KOPT-K1 (cell line): ENCODE measurements at regions not wholly inside any gene's neighbourhood (a gene's known extent, or its start where the extent isn't known, plus 50 kb on each side); places are given as distances from the start of the nearest gene placed in this dataset.

Source experiments
- H3K27ac ChIP-seq: fragments of 200-600 bp; sonication (generic); 2 replicates; pipeline ENCODE4 v1.5.1; 2016; ENCODE audit warnings: antibody characterized with exemption, mild to moderate bottlenecking, low read depth, low read length; ENCODE audit not compliant: poor library complexity, severe bottlenecking
- H3K36me3 ChIP-seq: fragments of 200-600 bp; sonication (generic); 2 replicates; pipeline ENCODE4 v1.5.1; 2017; ENCODE audit warnings: antibody characterized with exemption, mild to moderate bottlenecking, low read length, moderate library complexity; ENCODE audit not compliant: insufficient read depth
- H3K9me3 ChIP-seq: fragments of 200-600 bp; sonication (generic); 2 replicates; pipeline ENCODE4 v1.5.1; 2017; ENCODE audit warnings: antibody characterized with exemption, low read length, mild to moderate bottlenecking; ENCODE audit not compliant: insufficient read depth, poor library complexity, severe bottlenecking

DNA sequence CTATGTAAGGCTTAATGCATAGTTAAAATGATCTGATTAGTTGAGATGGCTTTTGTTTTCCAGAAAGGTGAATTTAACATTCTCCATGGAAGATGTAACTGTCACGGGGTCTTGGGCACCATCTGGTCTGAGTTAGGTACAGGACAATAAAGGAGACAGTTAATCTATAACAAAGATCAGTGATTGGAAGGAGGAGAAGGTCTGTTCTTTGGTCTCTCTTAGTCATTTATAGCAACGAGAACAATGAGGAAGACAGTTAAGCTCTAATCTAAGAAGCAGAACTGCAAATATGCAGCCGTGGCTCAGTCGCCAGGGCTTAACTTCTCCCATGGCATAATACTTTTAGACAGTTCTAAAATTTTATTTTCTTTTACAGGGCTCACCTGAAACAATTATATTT is 405.5 kb upstream of the SULF2 start:
- Histone ChIP-seq H3K27ac (no peak overlapping the region), H3K9me3 (no peaks in the 10 kb centered on the region), H3K36me3 (no peaks in the 10 kb centered on the region)

DNA sequence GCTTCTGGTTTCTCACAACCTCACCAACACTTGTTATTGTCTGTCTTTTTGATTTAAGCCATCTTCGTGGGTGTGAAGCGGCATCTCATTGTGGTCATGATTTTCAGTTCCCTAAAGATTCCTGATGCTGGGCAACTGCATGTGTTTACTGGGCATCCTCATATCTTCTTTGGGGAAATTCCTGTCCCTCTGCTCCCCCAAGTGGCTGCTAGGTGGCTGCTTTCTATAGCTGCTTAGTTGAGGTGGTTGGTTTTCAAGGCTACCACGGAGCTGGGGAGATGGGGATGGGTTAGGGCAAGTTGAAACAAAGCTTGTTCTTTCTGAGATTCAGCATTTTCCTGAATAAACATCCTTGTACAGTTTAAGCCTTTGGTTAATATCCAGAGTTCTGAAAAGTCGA is 403.9 kb upstream of the SULF2 start:
- no peaks in the 10 kb centered on the region for H3K9me3 ChIP-seq
- H3K36me3 ChIP-seq, result no peaks in the 10 kb centered on the region
- no peak overlapping the region for H3K27ac ChIP-seq

DNA sequence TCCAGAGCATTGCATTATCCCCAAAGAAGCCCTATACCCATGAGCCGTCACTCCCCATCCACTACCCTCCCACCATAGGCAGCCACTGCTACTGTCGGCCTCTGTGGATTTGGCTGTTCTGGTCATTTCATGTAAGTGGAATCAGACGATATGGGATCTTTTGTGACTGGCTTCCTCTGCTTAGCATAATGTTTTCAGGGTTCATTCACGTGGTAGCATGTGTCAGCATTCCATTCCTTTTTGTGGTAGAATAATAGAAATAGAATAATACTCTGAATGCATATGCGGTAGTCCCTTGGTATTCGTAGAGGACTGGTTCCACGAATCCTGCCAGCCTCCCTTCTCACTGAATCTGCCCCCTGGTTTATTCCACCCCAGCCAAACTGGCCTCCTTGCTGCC is 402.6 kb upstream of the SULF2 start:
- Histone ChIP-seq H3K9me3 (no peaks in the 10 kb centered on the region), H3K27ac (no peak overlapping the region), H3K36me3 (no peaks in the 10 kb centered on the region)

DNA sequence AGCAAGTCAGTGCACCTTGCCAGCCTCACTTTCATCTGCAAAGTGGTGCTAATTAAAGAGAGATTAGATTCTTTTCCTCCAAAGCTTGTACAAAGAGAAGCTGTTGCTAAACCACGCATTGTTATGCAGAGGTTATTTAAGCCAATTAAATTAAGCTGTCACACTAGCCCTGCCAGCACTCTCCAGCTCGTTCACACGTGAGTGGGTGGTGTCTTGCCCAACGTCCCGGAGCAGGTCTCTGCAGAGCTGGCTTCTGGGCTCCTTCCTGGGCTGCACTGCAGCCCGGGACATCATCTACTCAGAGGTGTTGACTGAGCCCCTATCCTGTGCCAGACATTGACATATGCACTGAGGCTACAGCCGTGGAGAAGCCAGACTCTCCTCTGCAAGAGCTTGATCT is 401.6 kb upstream of the SULF2 start:
- Histone ChIP-seq H3K9me3 (no peaks in the 10 kb centered on the region), H3K36me3 (no peaks in the 10 kb centered on the region)

DNA sequence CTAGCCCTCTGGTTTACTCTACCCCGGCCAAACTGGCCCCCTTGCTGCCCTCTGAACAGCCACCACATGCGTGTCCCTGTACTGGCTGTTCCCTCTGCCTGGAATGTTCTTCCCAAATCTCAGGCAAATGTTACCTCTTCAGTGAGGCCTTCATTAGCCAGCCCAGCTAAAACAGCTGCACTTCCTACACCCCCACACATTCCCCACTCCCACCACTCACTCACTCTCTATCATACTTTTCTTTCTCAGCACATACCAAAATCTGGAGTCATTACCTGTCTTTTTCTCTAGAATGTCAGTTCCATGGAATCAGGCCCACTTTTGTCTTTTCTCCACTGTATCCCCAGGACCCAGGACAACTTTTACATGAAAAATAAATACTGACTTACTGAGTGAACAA is 401.2 kb upstream of the SULF2 start:
- H3K27ac ChIP-seq, result no peak overlapping the region
- no peaks in the 10 kb centered on the region for H3K36me3 ChIP-seq

More for the DNA sequence above, 401.6 kb upstream of the SULF2 start:
- no peak overlapping the region for H3K27ac ChIP-seq

DNA sequence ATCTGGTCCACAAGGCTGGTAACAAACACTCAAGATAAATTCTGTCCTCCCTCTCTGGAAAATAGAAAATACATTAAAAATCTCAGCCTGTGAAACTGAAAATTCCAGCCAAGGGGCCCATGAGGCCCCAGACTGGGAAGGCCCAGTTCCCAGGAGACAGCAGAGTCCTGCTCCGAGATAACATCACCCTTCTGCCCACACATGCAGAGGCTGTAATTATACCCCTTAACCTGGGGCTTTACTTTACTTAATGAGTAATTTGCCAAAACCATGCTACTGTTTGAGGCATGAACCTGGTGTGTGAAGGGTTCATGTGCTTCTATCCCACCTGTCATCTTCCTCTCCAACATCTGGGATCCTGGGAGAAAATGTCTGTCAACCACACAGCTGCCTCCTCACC is 398.9 kb upstream of the SULF2 start:
- no peak overlapping the region for H3K27ac ChIP-seq
- peaks cover 5% of the 10 kb centered on the region for H3K9me3 ChIP-seq
- H3K36me3 ChIP-seq, result no peaks in the 10 kb centered on the region

More for the DNA sequence above, 401.2 kb upstream of the SULF2 start:
- no peaks in the 10 kb centered on the region for H3K9me3 ChIP-seq

DNA sequence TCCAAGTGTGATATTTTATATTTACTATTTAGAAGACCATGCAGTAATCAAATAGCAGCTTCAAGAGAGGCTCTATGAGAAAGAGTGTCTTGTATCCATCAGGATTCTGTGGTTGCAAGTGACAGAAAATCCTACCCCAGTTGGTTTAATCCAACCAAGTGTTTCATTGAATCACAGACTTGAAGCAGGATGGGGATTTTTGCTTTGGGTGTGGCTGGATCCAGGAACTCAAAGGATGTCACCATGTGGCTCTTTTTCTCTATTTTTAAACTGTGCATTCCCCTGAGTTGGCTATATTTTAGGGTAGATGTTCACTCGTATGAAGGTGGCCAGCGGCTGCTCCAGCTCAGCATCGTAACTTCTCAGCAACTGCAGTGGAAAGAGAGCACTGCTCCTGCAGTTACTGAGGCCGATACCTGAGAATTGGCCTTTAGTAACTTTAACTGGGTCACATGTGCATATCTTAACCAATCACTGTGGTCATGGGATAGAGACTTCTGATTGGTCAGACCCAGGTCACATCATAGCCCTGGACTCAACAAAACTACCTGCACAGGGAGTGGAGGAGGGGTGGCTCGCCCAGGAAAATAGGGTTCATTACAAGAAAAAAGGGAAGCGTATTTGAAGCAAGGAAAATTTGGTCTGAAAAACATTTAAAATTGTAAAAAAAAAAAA is 396.1 kb upstream of the SULF2 start:
- H3K36me3 ChIP-seq, result no peaks in the 10 kb centered on the region
- no peak overlapping the region for H3K27ac ChIP-seq
- peaks cover 5% of the 10 kb centered on the region for H3K9me3 ChIP-seq

DNA sequence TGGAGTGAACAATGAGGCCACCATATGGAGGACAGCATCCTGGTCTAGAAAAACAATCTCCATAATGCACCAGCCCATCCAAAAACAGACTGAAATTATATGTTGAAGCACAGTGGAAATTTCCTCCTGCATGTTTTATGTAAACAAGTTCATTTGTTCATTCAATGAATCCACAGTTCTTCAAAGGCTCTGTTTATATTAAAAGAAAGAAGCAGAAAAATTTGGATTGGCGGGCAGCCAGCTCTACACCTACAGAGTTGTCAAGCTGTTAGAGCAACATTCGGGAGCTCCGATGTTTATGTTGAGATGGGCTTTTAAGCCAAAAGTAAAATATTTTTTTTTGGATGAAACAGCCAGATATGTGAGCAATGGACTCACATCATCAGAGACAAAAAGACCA is 395.3 kb upstream of the SULF2 start:
- Histone ChIP-seq H3K9me3 (peaks cover 5% of the 10 kb centered on the region), H3K27ac (no peak overlapping the region), H3K36me3 (no peaks in the 10 kb centered on the region)

DNA sequence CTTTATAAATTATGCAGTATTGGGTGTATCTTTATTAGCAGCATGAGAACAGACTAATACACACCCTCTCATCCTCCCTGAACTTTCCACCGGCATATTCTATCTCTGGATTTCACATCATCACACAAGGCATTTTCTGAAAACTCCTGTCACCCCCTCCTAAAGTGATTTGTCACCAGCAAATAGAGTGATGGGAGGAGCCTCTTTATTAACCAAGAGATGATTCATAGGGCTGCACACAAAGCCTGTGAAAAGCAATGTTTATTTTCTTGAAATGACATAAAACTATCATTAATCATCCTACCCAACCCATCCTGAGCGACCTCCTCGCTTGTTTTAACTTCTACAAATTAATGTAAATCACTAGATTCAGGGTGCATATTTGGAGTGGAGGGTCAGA is 394.7 kb upstream of the SULF2 start:
- Histone ChIP-seq H3K36me3 (no peaks in the 10 kb centered on the region), H3K27ac (no peak overlapping the region), H3K9me3 (peaks cover 5% of the 10 kb centered on the region)

DNA sequence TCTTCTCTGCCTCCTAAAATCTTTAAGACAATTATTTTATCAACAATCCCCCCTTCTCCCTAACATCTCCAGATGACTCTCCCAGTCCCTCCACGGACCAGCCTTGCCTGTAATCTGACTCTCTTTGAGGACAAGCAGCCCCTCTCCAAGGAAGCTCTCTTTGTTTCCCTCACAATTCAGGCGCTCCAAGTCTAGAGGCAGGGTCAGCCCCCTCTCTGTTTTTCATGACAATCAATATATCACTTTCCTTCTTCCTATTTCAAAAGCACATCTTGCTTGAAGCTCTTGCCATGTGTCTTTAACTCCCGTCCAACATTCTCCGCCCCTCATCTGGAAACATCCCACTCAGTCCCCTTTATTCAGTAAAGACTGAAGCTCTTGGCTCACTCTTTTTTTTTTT is 393.4 kb upstream of the SULF2 start:
- Histone ChIP-seq H3K36me3 (no peaks in the 10 kb centered on the region), H3K27ac (no peak overlapping the region), H3K9me3 (peaks cover 5% of the 10 kb centered on the region)

DNA sequence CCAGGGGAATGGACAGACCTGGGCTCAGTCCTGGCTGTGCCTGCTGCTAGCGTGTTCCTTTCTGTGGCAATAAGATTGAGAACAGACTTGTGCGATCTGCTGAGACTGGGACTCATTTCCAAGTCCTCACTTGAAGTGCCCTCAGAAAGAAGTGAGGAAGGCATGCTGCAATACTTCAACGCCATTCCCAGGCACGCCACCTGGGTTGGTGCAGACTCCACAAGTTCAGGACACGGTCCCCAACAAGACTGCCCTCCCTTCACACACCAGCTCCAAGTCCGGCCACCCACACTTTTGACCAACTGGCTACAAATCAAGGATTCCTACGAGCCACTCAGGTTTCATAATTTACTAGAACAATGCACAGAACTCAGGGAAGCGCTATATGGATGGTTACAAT is 391.8 kb upstream of the SULF2 start:
- H3K27ac ChIP-seq, result no peak overlapping the region
- H3K9me3 ChIP-seq, result peaks cover 5% of the 10 kb centered on the region
- H3K36me3 ChIP-seq, result no peaks in the 10 kb centered on the region

DNA sequence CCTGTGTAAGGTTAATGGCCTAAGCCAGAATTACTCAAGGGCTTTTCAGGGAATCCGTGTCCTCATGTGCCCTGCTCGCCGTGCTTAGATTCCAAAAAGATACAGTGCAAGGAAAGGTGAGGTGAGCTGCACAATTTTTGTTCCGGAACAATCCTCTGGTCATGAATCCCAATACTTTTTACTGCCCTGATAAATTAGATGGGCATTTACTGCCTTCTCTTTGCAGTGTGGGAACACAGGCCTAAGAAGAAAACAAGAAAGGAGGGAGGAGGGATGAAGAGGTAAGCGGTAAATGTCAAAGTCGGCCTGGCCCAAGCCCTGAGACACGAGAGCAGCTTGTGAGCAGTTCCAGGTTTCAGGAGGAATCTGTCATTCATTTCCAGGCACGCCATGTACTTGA is 390.9 kb upstream of the SULF2 start:
- Histone ChIP-seq H3K36me3 (no peaks in the 10 kb centered on the region), H3K9me3 (peaks cover 5% of the 10 kb centered on the region), H3K27ac (no peak overlapping the region)

DNA sequence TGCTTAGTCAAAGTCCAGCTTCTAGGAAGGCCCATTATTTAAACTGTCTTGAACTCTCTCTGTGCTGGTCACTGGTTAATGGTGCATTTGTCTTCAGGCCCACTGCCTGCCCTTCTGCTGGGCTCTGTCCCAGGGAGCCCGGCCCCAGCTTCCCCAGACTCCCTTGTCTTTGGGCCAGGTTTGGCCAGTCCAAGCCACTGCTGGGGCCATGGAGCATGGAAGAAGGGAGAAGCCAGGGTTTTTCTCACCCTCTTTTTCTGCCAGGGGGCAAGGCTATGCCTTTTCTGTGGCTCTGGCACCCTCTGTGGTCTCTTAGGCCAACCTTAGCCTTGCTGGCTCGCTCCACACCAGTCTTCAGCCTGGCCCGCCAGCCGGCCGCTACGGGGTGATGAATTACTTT is 390.0 kb upstream of the SULF2 start:
- Histone ChIP-seq H3K36me3 (no peaks in the 10 kb centered on the region), H3K9me3 (peaks cover 5% of the 10 kb centered on the region), H3K27ac (no peak overlapping the region)

DNA sequence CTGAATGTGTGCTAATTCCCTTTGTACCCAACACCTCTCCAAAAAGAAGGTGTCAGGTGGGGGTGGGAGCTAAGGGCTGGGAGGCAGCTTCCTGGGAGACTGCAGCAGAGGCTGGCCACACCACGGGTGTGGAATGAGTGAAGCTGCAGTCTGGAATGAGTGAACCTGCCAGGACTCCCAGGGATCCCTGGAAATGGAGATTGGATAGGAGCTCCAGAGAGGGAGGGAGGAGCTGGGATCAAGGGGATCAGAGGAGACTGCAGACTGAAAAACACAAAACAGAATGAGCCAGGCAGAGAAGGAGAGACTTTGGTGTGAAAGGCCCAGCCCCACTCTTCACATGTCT is 387.0 kb upstream of the SULF2 start:
- H3K9me3 ChIP-seq, result no peaks in the 10 kb centered on the region
- H3K27ac ChIP-seq, result no peak overlapping the region

DNA sequence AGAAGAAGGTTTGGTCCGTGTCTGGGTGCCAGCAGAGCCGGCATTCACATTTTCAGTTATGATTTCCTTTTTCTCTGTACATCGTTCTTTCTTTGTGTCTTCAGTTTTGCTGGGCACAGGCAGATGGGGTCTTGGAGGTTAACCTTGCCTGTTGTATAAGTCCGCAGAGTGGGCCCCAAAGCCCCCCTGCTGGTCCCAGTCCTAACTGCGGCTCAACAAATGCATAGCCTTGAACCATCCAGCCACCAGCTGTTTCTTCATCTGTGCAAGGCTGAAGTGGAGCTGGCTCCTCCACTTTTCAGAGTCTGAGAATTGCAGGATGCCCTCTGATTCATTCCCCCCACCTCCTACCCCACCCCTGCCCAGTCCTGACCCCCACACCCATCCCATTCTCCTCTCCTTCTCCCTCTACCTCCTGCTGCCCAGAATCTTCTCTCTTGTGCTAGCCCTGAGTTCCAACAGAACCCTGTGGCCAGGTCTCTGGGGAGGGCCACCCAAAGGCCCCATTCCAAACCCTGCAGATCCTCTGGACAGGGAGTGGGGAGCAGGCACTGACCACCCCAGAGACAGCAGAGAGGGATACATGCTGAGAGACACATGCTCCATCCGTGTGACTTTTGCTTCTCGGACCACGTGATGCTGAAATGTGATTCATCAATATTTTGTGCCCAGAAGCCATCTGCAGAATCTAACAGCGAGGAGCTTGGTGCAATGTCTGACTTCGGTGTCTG is 386.5 kb upstream of the SULF2 start:
- Histone ChIP-seq H3K9me3 (no peaks in the 10 kb centered on the region), H3K27ac (no peak overlapping the region), H3K36me3 (no peaks in the 10 kb centered on the region)

More for the DNA sequence above, 387.0 kb upstream of the SULF2 start:
- no peaks in the 10 kb centered on the region for H3K36me3 ChIP-seq

DNA sequence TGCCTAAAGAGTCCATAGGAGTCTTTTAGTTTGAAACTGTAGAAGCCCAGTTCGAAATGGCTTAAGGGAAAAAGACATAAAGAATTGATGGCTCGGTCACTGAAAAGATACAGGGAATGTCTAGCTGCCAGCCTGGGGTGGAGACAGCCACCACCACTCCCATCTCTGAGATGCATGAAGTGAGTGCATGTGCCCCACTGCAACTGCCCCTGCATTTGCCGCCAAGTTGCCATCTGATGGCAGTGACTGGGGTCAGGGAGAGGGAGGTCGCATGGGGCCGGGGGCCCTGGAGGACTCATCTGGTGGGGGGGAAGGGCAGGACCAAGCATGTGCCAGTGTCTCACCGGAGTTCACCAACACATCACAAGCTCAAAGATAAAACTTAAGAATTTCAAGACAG is 385.8 kb upstream of the SULF2 start:
- Histone ChIP-seq H3K27ac (no peak overlapping the region), H3K36me3 (no peaks in the 10 kb centered on the region), H3K9me3 (no peaks in the 10 kb centered on the region)
